HepG2 (cell line): ENCODE measurements at regions not wholly inside any gene's neighbourhood (a gene's known extent, or its start where the extent isn't known, plus 50 kb on each side); places are given as distances from the start of the nearest gene placed in this dataset.

Experiments
- CHD2 ChIP-seq: IDR thresholded peaks from 2 replicates; pipeline ENCODE4 v1.6.1; 2011; ENCODE audit warnings: low read depth, low read length, improper control_type of control experiment
- CREB1 ChIP-seq, 2 experiments: fragments of 450-650 bp in 1 of 2; IDR thresholded peaks; 2 replicates each; pipeline ENCODE4 v1.6.1; 2016 to 2017; ENCODE audit warnings: control low read depth in 1 of 2, mild to moderate bottlenecking in 1 of 2, missing compliant biosample characterization in 1 of 2, missing genetic modification characterization in 1 of 2
- DPF2 ChIP-seq: sonication (generic); formaldehyde crosslinking; IDR thresholded peaks from 2 replicates; pipeline ENCODE4 v1.4.0; 2020; ENCODE audit warnings: mild to moderate bottlenecking, low read depth, missing genetic modification reagents, borderline replicate concordance
- FOXC1 ChIP-seq: sonication (generic); formaldehyde crosslinking; IDR thresholded peaks from 2 replicates; pipeline ENCODE4 v1.8.0; 2022; ENCODE audit warnings: mild to moderate bottlenecking, missing genetic modification reagents, borderline replicate concordance
- HES4 ChIP-seq: sonication (generic); formaldehyde crosslinking; IDR thresholded peaks from 2 replicates; pipeline ENCODE4 v1.9.0; 2021; ENCODE audit warnings: mild to moderate bottlenecking, missing genetic modification reagents, borderline replicate concordance
- HHEX ChIP-seq: IDR thresholded peaks from 2 replicates; pipeline ENCODE4 v1.6.1; 2016; ENCODE audit warnings: control low read depth
- MBD4 ChIP-seq: IDR thresholded peaks from 2 replicates; pipeline ENCODE4 v1.6.1; 2012; ENCODE audit warnings: low read length, inconsistent platforms, borderline replicate concordance
- MYNN ChIP-seq: sonication (generic); formaldehyde crosslinking; IDR thresholded peaks from 2 replicates; pipeline ENCODE4 v1.4.0; 2020; ENCODE audit warnings: mild to moderate bottlenecking, low read depth, missing genetic modification reagents
- NONO ChIP-seq, 2 experiments: fragments of 450-650 bp in 1 of 2; sonication (generic) in 1 of 2; formaldehyde crosslinking in 1 of 2; IDR thresholded peaks in 1 of 2; conservative IDR thresholded peaks in 1 of 2; 2 replicates each; pipeline versions ENCODE4 v1.6.1 to v1.8.0; 2017 to 2022; ENCODE audit warnings: mild to moderate bottlenecking in 1 of 2, missing genetic modification reagents in 1 of 2, moderate library complexity in 1 of 2
- PAX8 ChIP-seq: sonication (generic); formaldehyde crosslinking; IDR thresholded peaks from 2 replicates; pipeline ENCODE4 v1.8.0; 2022; ENCODE audit warnings: mild to moderate bottlenecking, missing genetic modification reagents, borderline replicate concordance
- RAD21 ChIP-seq: fragments of 450-650 bp; formaldehyde crosslinking; IDR thresholded peaks from 2 replicates; pipeline ENCODE4 v1.5.0; 2020; ENCODE audit warnings: mild to moderate bottlenecking
- SMAD9 ChIP-seq: sonication (generic); formaldehyde crosslinking; IDR thresholded peaks from 2 replicates; pipeline ENCODE4 v1.5.1; 2020; ENCODE audit warnings: mild to moderate bottlenecking, missing genetic modification reagents
- SSRP1 ChIP-seq: IDR thresholded peaks from 2 replicates; pipeline ENCODE4 v1.6.1; 2016; ENCODE audit warnings: control low read depth
- TCF7 ChIP-seq: sonication (generic); IDR thresholded peaks from 2 replicates; pipeline ENCODE4 v1.6.1; 2016; ENCODE audit warnings: antibody characterized with exemption, low read depth
- TEAD3 ChIP-seq: optimal IDR thresholded peaks from 2 replicates; pipeline ENCODE3; 2016; ENCODE audit warnings: borderline replicate concordance
- XBP1 ChIP-seq: sonication (generic); formaldehyde crosslinking; IDR thresholded peaks from 2 replicates; pipeline ENCODE4 v1.5.0; 2020; ENCODE audit warnings: missing genetic modification reagents
- ZMAT3 ChIP-seq: sonication (generic); formaldehyde crosslinking; conservative IDR thresholded peaks from 2 replicates; pipeline ENCODE4 v1.7.0; 2021; ENCODE audit warnings: missing genetic modification reagents
- ZNF136 ChIP-seq: sonication (generic); formaldehyde crosslinking; IDR thresholded peaks from 2 replicates; pipeline ENCODE4 v1.8.1; 2022; ENCODE audit warnings: low read depth, mild to moderate bottlenecking, moderate library complexity, missing genetic modification reagents
- ZNF274 ChIP-seq: sonication (generic); formaldehyde crosslinking; IDR thresholded peaks from 2 replicates; pipeline ENCODE4 v1.5.1; 2020; ENCODE audit warnings: mild to moderate bottlenecking, missing genetic modification reagents
- ZNF446 ChIP-seq: sonication (generic); formaldehyde crosslinking; IDR thresholded peaks from 2 replicates; pipeline ENCODE4 v1.5.0; 2020; ENCODE audit warnings: mild to moderate bottlenecking, missing genetic modification reagents
- ZNF546 ChIP-seq: sonication (generic); formaldehyde crosslinking; conservative IDR thresholded peaks from 2 replicates; pipeline ENCODE4 v1.8.1; 2023; ENCODE audit warnings: mild to moderate bottlenecking, missing genetic modification reagents
- ZNF564 ChIP-seq: sonication (generic); formaldehyde crosslinking; IDR thresholded peaks from 2 replicates; pipeline ENCODE4 v1.8.1; 2023; ENCODE audit warnings: mild to moderate bottlenecking, missing genetic modification reagents
- ZNF768 ChIP-seq: sonication (generic); formaldehyde crosslinking; IDR thresholded peaks from 2 replicates; pipeline ENCODE4 v1.4.0; 2020; ENCODE audit warnings: missing genetic modification reagents
- ZNF772 ChIP-seq: sonication (generic); formaldehyde crosslinking; IDR thresholded peaks from 2 replicates; pipeline ENCODE4 v1.5.0; 2020; ENCODE audit warnings: mild to moderate bottlenecking, missing genetic modification reagents
- TF ChIP-seq, protein P1 (sequence below): IDR thresholded peaks from 2 replicates; pipeline ENCODE4 v1.6.1; 2016; ENCODE audit warnings: low read depth, missing genetic modification reagents, missing compliant biosample characterization
- TF ChIP-seq, protein P2 (sequence below): IDR thresholded peaks from 2 replicates; pipeline ENCODE4 v1.6.1; 2016
- TF ChIP-seq, protein P3 (sequence below): sonication (generic); formaldehyde crosslinking; conservative IDR thresholded peaks from 2 replicates; pipeline ENCODE4 v1.4.0; 2020; ENCODE audit warnings: missing genetic modification reagents

DNA sequence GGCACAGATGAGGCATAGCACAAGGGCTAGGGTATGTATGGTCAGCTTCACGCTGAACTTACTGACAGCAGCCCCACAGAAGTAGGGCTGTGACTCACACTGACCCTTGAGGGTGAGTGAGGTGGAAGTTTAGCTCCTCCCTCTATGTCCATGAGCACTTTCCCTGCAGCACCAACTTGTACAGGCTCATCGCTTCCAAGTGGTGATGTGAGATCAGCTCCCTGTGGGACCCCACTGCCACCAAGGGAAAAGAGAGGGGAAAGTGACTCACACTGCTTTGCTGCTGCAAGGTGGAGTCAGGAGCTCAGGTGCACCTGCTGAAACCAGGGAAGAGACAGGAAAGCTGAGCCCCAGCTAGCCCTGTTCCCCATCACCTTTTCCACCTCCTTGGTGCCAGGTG is 91.5 kb downstream of the TEX51 start (continued):
- TF ChIP-seq, protein P1, sequence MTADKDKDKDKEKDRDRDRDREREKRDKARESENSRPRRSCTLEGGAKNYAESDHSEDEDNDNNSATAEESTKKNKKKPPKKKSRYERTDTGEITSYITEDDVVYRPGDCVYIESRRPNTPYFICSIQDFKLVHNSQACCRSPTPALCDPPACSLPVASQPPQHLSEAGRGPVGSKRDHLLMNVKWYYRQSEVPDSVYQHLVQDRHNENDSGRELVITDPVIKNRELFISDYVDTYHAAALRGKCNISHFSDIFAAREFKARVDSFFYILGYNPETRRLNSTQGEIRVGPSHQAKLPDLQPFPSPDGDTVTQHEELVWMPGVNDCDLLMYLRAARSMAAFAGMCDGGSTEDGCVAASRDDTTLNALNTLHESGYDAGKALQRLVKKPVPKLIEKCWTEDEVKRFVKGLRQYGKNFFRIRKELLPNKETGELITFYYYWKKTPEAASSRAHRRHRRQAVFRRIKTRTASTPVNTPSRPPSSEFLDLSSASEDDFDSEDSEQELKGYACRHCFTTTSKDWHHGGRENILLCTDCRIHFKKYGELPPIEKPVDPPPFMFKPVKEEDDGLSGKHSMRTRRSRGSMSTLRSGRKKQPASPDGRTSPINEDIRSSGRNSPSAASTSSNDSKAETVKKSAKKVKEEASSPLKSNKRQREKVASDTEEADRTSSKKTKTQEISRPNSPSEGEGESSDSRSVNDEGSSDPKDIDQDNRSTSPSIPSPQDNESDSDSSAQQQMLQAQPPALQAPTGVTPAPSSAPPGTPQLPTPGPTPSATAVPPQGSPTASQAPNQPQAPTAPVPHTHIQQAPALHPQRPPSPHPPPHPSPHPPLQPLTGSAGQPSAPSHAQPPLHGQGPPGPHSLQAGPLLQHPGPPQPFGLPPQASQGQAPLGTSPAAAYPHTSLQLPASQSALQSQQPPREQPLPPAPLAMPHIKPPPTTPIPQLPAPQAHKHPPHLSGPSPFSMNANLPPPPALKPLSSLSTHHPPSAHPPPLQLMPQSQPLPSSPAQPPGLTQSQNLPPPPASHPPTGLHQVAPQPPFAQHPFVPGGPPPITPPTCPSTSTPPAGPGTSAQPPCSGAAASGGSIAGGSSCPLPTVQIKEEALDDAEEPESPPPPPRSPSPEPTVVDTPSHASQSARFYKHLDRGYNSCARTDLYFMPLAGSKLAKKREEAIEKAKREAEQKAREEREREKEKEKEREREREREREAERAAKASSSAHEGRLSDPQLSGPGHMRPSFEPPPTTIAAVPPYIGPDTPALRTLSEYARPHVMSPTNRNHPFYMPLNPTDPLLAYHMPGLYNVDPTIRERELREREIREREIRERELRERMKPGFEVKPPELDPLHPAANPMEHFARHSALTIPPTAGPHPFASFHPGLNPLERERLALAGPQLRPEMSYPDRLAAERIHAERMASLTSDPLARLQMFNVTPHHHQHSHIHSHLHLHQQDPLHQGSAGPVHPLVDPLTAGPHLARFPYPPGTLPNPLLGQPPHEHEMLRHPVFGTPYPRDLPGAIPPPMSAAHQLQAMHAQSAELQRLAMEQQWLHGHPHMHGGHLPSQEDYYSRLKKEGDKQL, result no peak
- TF ChIP-seq ZMAT3 (peak; percentile 76; the same call in 1 of the 2 replicates), PAX8 (CRISPR knock-in tag) (no peak), RAD21 (CRISPR knock-in tag) (no peak), ZNF446 (CRISPR knock-in tag) (no peak), ZNF546 (CRISPR knock-in tag) (no peak), ZNF564 (CRISPR knock-in tag) (peak; percentile 35; the same call in 1 of the 2 replicates), HES4 (CRISPR knock-in tag) (no peak), ZNF772 (no peak; the same call in 1 of the 2 replicates), CREB1 (IDR thresholded peaks at IDR 0.05) (no peak), CREB1 (CRISPR knock-in tag; IDR thresholded peaks at IDR 0.05) (no peak), ZNF274 (peak; percentile 79; the same call in 1 of the 2 replicates), MYNN (CRISPR knock-in tag) (no peak), CHD2 (no peak), FOXC1 (no peak), NONO (IDR thresholded peaks at IDR 0.05) (no peak), NONO (CRISPR knock-in tag; conservative IDR thresholded peaks at IDR 0.05) (no peak), DPF2 (CRISPR knock-in tag) (no peak), ZNF136 (CRISPR knock-in tag) (peak; percentile 90; the same call in 1 of the 2 replicates), HHEX (no peak), SMAD9 (no peak), MBD4 (no peak), TCF7 (no peak), SSRP1 (CRISPR knock-in tag) (no peak), XBP1 (no peak), ZNF768 (no peak), TEAD3 (CRISPR knock-in tag) (no peak)
- TF ChIP-seq, protein P2, sequence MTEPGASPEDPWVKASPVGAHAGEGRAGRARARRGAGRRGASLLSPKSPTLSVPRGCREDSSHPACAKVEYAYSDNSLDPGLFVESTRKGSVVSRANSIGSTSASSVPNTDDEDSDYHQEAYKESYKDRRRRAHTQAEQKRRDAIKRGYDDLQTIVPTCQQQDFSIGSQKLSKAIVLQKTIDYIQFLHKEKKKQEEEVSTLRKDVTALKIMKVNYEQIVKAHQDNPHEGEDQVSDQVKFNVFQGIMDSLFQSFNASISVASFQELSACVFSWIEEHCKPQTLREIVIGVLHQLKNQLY, result no peak
- TF ChIP-seq, protein P3, sequence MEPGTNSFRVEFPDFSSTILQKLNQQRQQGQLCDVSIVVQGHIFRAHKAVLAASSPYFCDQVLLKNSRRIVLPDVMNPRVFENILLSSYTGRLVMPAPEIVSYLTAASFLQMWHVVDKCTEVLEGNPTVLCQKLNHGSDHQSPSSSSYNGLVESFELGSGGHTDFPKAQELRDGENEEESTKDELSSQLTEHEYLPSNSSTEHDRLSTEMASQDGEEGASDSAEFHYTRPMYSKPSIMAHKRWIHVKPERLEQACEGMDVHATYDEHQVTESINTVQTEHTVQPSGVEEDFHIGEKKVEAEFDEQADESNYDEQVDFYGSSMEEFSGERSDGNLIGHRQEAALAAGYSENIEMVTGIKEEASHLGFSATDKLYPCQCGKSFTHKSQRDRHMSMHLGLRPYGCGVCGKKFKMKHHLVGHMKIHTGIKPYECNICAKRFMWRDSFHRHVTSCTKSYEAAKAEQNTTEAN (CRISPR knock-in tag), result no peak
